GM23338 (cell line): ENCODE measurements at regions not wholly inside any gene's neighbourhood (a gene's known extent, or its start where the extent isn't known, plus 50 kb on each side); places are given as distances from the start of the nearest gene placed in this dataset.

Experiments used
- ATAC-seq: fragments of 200-7000 bp; cut with Tn5 transposase; 3 replicates; pipeline ENCODE4 v1.9.1; 2020
- DNase-seq: peaks from one replicate; pipeline ENCODE4 v3.0.0-alpha.2; 2015; ENCODE audit warnings: low spot score
- H2AFZ ChIP-seq: fragments of 200-600 bp; sonication (generic); 2 replicates; pipeline ENCODE4 v1.8.0; 2016; ENCODE audit warnings: antibody characterized with exemption, mild to moderate bottlenecking, moderate library complexity
- H3F3A ChIP-seq: fragments of 200-600 bp; sonication (generic); replicated peaks from 2 replicates; pipeline ENCODE4 v1.8.0; 2017; ENCODE audit warnings: antibody characterized with exemption, mixed run types, low read depth
- H3K27ac ChIP-seq: fragments of 200-600 bp; sonication (generic); 2 replicates; pipeline ENCODE4 v1.6.1; 2016; ENCODE audit warnings: low read depth
- H3K27me3 ChIP-seq: fragments of 200-600 bp; sonication (generic); 2 replicates; pipeline ENCODE4 v1.8.0; 2016; ENCODE audit warnings: mild to moderate bottlenecking, mixed run types, moderate library complexity; ENCODE audit not compliant: insufficient read depth
- H3K36me3 ChIP-seq: fragments of 200-600 bp; sonication (generic); 2 replicates; pipeline ENCODE4 v1.8.0; 2016; ENCODE audit warnings: mild to moderate bottlenecking; ENCODE audit not compliant: insufficient read depth
- H3K4me1 ChIP-seq: fragments of 200-600 bp; sonication (generic); 2 replicates; pipeline ENCODE4 v1.8.0; 2016; ENCODE audit warnings: mild to moderate bottlenecking, moderate library complexity; ENCODE audit not compliant: insufficient read depth
- H3K4me2 ChIP-seq: fragments of 200-600 bp; sonication (generic); 2 replicates; pipeline ENCODE4 v1.7.1; 2017; ENCODE audit warnings: mixed run types
- H3K4me3 ChIP-seq: fragments of 200-600 bp; sonication (generic); 2 replicates; pipeline ENCODE4 v1.6.1; 2016; ENCODE audit warnings: mixed run types
- H3K79me2 ChIP-seq: fragments of 200-600 bp; sonication (generic); replicated peaks from 2 replicates; pipeline ENCODE4 v1.8.0; 2017; ENCODE audit warnings: mild to moderate bottlenecking; ENCODE audit not compliant: insufficient read depth
- H3K9me2 ChIP-seq: fragments of 200-600 bp; sonication (generic); 2 replicates; pipeline ENCODE4 v1.8.0; 2017; ENCODE audit not compliant: insufficient read depth
- H4K20me1 ChIP-seq: fragments of 200-600 bp; sonication (generic); replicated peaks from 2 replicates; pipeline ENCODE4 v1.8.0; 2017; ENCODE audit warnings: mild to moderate bottlenecking; ENCODE audit not compliant: insufficient read depth
- H3K27ac Mint-ChIP-seq: 2 replicates; pipeline ENCODE4 v1.8.0; 2020; ENCODE audit warnings: inconsistent platforms, mild to moderate bottlenecking, moderate library complexity, mixed read lengths
- H3K27me3 Mint-ChIP-seq: 3 replicates; pipeline ENCODE4 v1.8.0; 2022; ENCODE audit warnings: low read depth, mild to moderate bottlenecking, moderate library complexity, mixed read lengths, inconsistent platforms; ENCODE audit not compliant: insufficient read depth, poor library complexity
- H3K36me3 Mint-ChIP-seq: 3 replicates; pipeline ENCODE4 v1.8.0; 2021; ENCODE audit warnings: low read depth, mild to moderate bottlenecking, inconsistent platforms, moderate library complexity, mixed read lengths
- H3K4me1 Mint-ChIP-seq: 3 replicates; pipeline ENCODE4 v1.8.0; 2020; ENCODE audit warnings: mild to moderate bottlenecking, inconsistent platforms, mixed read lengths
- H3K4me3 Mint-ChIP-seq: 3 replicates; pipeline ENCODE4 v1.8.0; 2021; ENCODE audit warnings: moderate library complexity, mild to moderate bottlenecking, inconsistent platforms, mixed read lengths
- H3K9me3 Mint-ChIP-seq: 3 replicates; pipeline ENCODE4 v1.8.0; 2020; ENCODE audit warnings: moderate library complexity, mild to moderate bottlenecking, inconsistent platforms, mixed read lengths
- JUNB ChIP-seq: IDR thresholded peaks from one replicate; pipeline ENCODE4 v1.6.1; 2016; ENCODE audit warnings: antibody characterized with exemption; ENCODE audit not compliant: unreplicated experiment
- POLR2AphosphoS5 ChIP-seq: IDR thresholded peaks from 2 replicates; pipeline ENCODE4 v1.6.1; 2016; ENCODE audit warnings: antibody characterized with exemption, low read depth
- STAT1 ChIP-seq: IDR thresholded peaks from one replicate; pipeline ENCODE4 v1.6.1; 2016; ENCODE audit warnings: antibody characterized with exemption; ENCODE audit not compliant: unreplicated experiment
- ZNF331 ChIP-seq: fragments of 250-450 bp; sonication (Bioruptor Pico); IDR thresholded peaks from 2 replicates; pipeline ENCODE4 v1.5.0; 2020; ENCODE audit warnings: low read depth, mild to moderate bottlenecking, moderate library complexity
- TF ChIP-seq, protein P1 (sequence below): fragments of 250-450 bp; sonication (Bioruptor Pico); IDR thresholded peaks from 2 replicates; pipeline ENCODE4 v1.5.0; 2020; ENCODE audit warnings: mild to moderate bottlenecking, moderate library complexity
- TF ChIP-seq, protein P2 (sequence below): IDR thresholded peaks from 2 replicates; pipeline ENCODE4 v1.6.1; 2016; ENCODE audit warnings: antibody characterized with exemption

DNA sequence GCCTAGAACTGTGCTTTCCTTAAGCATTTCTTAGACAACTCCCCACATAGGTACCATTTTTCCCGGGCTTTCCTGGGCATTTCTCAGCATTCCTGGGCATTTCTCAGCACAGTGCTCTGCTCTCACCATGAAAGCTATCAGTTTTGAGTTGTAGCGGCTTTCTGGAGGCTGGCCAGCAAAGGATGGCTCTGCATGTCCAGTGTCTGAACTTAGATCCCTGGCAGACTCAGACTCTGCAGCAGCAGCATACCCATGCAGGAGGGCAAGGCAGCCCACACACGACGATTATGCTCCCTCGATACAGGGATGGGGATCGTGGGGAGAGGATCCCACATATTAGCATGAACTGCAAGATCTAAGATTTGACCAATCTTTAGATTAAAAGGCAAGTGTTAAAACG lies 248.9 kb upstream of the MKI67 start (continued):
- TF ChIP-seq, protein P1, sequence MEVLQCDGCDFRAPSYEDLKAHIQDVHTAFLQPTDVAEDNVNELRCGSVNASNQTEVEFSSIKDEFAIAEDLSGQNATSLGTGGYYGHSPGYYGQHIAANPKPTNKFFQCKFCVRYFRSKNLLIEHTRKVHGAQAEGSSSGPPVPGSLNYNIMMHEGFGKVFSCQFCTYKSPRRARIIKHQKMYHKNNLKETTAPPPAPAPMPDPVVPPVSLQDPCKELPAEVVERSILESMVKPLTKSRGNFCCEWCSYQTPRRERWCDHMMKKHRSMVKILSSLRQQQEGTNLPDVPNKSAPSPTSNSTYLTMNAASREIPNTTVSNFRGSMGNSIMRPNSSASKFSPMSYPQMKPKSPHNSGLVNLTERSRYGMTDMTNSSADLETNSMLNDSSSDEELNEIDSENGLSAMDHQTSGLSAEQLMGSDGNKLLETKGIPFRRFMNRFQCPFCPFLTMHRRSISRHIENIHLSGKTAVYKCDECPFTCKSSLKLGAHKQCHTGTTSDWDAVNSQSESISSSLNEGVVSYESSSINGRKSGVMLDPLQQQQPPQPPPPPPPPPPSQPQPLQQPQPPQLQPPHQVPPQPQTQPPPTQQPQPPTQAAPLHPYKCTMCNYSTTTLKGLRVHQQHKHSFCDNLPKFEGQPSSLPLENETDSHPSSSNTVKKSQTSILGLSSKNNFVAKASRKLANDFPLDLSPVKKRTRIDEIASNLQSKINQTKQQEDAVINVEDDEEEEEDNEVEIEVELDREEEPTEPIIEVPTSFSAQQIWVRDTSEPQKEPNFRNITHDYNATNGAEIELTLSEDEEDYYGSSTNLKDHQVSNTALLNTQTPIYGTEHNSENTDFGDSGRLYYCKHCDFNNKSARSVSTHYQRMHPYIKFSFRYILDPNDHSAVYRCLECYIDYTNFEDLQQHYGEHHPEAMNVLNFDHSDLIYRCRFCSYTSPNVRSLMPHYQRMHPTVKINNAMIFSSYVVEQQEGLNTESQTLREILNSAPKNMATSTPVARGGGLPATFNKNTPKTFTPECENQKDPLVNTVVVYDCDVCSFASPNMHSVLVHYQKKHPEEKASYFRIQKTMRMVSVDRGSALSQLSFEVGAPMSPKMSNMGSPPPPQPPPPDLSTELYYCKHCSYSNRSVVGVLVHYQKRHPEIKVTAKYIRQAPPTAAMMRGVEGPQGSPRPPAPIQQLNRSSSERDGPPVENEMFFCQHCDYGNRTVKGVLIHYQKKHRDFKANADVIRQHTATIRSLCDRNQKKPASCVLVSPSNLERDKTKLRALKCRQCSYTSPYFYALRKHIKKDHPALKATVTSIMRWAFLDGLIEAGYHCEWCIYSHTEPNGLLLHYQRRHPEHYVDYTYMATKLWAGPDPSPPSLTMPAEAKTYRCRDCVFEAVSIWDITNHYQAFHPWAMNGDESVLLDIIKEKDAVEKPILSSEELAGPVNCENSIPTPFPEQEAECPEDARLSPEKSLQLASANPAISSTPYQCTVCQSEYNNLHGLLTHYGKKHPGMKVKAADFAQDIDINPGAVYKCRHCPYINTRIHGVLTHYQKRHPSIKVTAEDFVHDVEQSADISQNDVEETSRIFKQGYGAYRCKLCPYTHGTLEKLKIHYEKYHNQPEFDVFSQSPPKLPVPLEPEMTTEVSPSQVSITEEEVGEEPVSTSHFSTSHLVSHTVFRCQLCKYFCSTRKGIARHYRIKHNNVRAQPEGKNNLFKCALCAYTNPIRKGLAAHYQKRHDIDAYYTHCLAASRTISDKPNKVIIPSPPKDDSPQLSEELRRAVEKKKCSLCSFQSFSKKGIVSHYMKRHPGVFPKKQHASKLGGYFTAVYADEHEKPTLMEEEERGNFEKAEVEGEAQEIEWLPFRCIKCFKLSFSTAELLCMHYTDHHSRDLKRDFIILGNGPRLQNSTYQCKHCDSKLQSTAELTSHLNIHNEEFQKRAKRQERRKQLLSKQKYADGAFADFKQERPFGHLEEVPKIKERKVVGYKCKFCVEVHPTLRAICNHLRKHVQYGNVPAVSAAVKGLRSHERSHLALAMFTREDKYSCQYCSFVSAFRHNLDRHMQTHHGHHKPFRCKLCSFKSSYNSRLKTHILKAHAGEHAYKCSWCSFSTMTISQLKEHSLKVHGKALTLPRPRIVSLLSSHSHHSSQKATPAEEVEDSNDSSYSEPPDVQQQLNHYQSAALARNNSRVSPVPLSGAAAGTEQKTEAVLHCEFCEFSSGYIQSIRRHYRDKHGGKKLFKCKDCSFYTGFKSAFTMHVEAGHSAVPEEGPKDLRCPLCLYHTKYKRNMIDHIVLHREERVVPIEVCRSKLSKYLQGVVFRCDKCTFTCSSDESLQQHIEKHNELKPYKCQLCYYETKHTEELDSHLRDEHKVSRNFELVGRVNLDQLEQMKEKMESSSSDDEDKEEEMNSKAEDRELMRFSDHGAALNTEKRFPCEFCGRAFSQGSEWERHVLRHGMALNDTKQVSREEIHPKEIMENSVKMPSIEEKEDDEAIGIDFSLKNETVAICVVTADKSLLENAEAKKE = no peak
- no peak for TF ChIP-seq JUNB

DNA sequence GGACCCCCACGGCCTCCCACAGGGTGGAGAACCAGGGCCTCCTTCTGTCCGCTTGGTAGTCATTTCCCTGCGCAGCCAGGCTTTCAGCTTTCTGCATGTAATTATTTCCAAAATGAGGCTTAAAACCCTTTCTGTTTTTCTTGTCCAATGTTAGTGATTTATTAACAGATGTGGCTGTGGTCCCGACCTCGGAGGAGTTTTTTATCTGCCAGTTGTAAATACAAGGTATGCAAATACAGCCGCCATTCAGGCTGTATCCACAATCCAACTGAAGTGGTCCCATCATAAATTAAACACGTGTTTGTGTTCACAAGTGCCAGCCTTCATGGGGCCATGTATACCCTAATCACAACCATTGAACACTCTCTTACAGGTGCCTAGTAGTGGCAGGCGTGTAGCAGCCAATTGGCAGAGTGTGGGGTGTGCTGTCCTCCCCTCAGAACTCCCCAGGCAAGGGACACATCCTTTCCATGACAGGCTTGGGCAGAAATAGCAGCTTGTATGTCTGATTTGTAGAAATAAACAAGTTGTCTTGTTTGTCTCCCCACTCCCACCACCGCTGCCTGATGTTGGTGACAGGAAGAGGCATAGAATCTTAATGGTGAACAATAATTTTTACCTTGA lies 251.3 kb upstream of the MKI67 start:
- Mint-ChIP-seq H3K4me1 (0 out of 3 replicates have a peak, but pooled peaks cover 4% of the 10 kb centered on the region), H3K27me3 (peaks cover 3% of the 10 kb centered on the region), H3K27ac (no peak overlapping the region), H3K9me3 (no peaks in the 10 kb centered on the region), H3K4me3 (no peak overlapping the region), H3K36me3 (no peaks in the 10 kb centered on the region)
- H3F3A ChIP-seq = no peaks in the 10 kb centered on the region
- DNase-seq (no peak), ATAC-seq (no peak)
- no peak overlapping the region for H3K4me3 ChIP-seq
- no peaks in the 10 kb centered on the region for H3K9me2 ChIP-seq
- TF ChIP-seq STAT1 (no peak), JUNB (no peak), POLR2AphosphoS5 (no peak), ZNF331 (no peak)
- no peak overlapping the region for H2AFZ ChIP-seq
- no peaks in the 10 kb centered on the region for H4K20me1 ChIP-seq
- no peaks in the 10 kb centered on the region for H3K36me3 ChIP-seq
- no peaks in the 10 kb centered on the region for H3K4me1 ChIP-seq
- no peaks in the 10 kb centered on the region for H3K79me2 ChIP-seq
- H3K27me3 ChIP-seq = no peaks in the 10 kb centered on the region
- H3K4me2 ChIP-seq = no peak overlapping the region
- H3K27ac ChIP-seq = no peak overlapping the region

DNA sequence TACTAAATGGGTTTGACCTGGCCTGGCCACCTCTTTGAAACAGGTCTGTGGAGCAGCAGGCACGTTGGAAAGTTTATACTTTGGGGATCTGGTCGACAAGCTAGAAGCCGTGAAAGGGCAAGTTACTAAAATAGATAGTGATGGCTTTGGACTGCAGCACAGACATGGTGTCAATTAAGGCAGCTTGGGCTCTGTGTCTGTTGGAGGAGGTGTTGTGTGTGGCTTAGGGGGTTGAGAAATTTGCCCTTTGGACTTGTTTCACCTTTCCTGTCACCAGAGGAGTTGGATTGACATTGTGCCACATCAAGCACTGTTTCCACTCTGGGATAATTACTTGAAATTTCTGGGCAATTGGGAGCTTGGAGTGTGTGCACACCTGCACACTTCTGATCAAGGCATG lies 251.8 kb upstream of the MKI67 start:
- Mint-ChIP-seq H3K4me3 (no peak overlapping the region), H3K4me1 (0 out of 3 replicates have a peak, but pooled peaks cover 4% of the 10 kb centered on the region), H3K36me3 (no peaks in the 10 kb centered on the region), H3K9me3 (no peaks in the 10 kb centered on the region), H3K27me3 (peaks cover 3% of the 10 kb centered on the region), H3K27ac (no peak overlapping the region)
- ATAC-seq (no peak), DNase-seq (no peak)
- Histone ChIP-seq H3K36me3 (no peaks in the 10 kb centered on the region), H3K4me3 (no peak overlapping the region), H4K20me1 (no peaks in the 10 kb centered on the region), H3K4me1 (no peaks in the 10 kb centered on the region), H3K79me2 (no peaks in the 10 kb centered on the region), H3K4me2 (no peak overlapping the region), H3K27me3 (no peaks in the 10 kb centered on the region), H3F3A (no peaks in the 10 kb centered on the region), H2AFZ (no peak overlapping the region), H3K27ac (no peak overlapping the region), H3K9me2 (no peaks in the 10 kb centered on the region)
- TF ChIP-seq, protein P2, sequence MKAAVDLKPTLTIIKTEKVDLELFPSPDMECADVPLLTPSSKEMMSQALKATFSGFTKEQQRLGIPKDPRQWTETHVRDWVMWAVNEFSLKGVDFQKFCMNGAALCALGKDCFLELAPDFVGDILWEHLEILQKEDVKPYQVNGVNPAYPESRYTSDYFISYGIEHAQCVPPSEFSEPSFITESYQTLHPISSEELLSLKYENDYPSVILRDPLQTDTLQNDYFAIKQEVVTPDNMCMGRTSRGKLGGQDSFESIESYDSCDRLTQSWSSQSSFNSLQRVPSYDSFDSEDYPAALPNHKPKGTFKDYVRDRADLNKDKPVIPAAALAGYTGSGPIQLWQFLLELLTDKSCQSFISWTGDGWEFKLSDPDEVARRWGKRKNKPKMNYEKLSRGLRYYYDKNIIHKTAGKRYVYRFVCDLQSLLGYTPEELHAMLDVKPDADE = no peak
- no peak for TF ChIP-seq ZNF331
